Fibroblast of skin of back (primary cell): ENCODE measurements at regions not wholly inside any gene's neighbourhood (a gene's known extent, or its start where the extent isn't known, plus 50 kb on each side); places are given as distances from the start of the nearest gene placed in this dataset.

Source experiments
- DNase-seq: peaks from one replicate; pipeline ENCODE4 v3.0.0-alpha.2; 2013

- peak; percentile 16 for DNase-seq
Observed at GRCh38 chr10:108465871-108466641, 1301.5 kb upstream of the SORCS1 start.

- DNase-seq: no peak
Observed at GRCh38 chr10:108462005-108462404, 1297.5 kb upstream of the SORCS1 start.

GRCh38 chr10:108454793-108455192 is 1290.3 kb upstream of the SORCS1 start:
- DNase-seq: peak; percentile 30

GRCh38 chr10:108454224-108454623 is 1289.7 kb upstream of the SORCS1 start:
- no peak for DNase-seq

- DNase-seq: no peak
Observed at GRCh38 chr10:108453166-108453565, 1288.7 kb upstream of the SORCS1 start.

GRCh38 chr10:108452533-108452932 is 1288.0 kb upstream of the SORCS1 start:
- DNase-seq: no peak

- DNase-seq: no peak
Observed at GRCh38 chr10:108450280-108450679, 1285.8 kb upstream of the SORCS1 start.

GRCh38 chr10:108445746-108446145 is 1281.2 kb upstream of the SORCS1 start:
- no peak for DNase-seq

GRCh38 chr10:108443636-108444035 is 1279.1 kb upstream of the SORCS1 start:
- DNase-seq: no peak

- no peak for DNase-seq
Observed at GRCh38 chr10:108439397-108439796, 1274.9 kb upstream of the SORCS1 start.

GRCh38 chr10:108436096-108436495 is 1271.6 kb upstream of the SORCS1 start:
- no peak for DNase-seq

GRCh38 chr10:108434559-108435252 is 1270.2 kb upstream of the SORCS1 start:
- no peak for DNase-seq

- no peak for DNase-seq
Observed at GRCh38 chr10:108427146-108427545, 1262.6 kb upstream of the SORCS1 start.

GRCh38 chr10:108425283-108425964 is 1260.9 kb upstream of the SORCS1 start:
- DNase-seq: no peak

- peak; percentile 74 for DNase-seq
Observed at GRCh38 chr10:108424656-108425055, 1260.2 kb upstream of the SORCS1 start.

GRCh38 chr10:108422286-108422685 is 1257.8 kb upstream of the SORCS1 start:
- DNase-seq: no peak

GRCh38 chr10:108421266-108421665 is 1256.8 kb upstream of the SORCS1 start:
- DNase-seq: no peak

- no peak for DNase-seq
Observed at GRCh38 chr10:108413954-108414353, 1249.4 kb upstream of the SORCS1 start.

GRCh38 chr10:108412323-108412722 is 1247.8 kb upstream of the SORCS1 start:
- no peak for DNase-seq

GRCh38 chr10:108411894-108412293 is 1247.4 kb upstream of the SORCS1 start:
- no peak for DNase-seq

- DNase-seq: no peak
Observed at GRCh38 chr10:108411206-108411605, 1246.7 kb upstream of the SORCS1 start.

GRCh38 chr10:108410236-108410635 is 1245.7 kb upstream of the SORCS1 start:
- no peak for DNase-seq

- no peak for DNase-seq
Observed at GRCh38 chr10:108409306-108409705, 1244.8 kb upstream of the SORCS1 start.

GRCh38 chr10:108404155-108404554 is 1239.6 kb upstream of the SORCS1 start:
- DNase-seq: no peak
